ENCODE measurements at regions not wholly inside any gene's neighbourhood (a gene's known extent, or its start where the extent isn't known, plus 50 kb on each side); places are given as distances from the start of the nearest gene placed in this dataset.

DNA sequence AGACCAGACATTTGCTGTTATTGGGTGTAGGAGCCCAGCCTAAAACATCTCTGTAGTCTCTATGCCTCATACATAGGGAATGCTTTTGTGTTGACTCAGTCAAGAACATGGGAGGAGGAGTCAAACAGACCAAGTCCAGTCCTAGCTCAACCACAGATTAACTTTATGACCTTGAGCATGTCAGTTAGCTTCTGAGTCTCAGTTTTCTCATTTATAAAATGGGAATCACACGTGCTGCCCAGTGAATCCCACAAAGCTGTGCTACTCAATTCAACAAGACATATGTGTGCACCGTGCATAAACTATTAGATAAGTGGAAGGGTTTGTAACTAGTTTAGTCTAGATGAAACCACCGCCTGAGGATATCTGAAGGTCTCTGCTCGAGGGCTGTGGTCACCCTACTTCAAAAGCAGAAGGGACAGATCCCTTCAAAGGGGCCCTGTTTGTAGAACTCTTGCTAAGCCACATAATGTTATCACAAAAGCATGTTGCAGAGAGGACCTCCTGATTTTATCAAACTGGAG, 109.5 kb upstream of the NFIA start:
- H3K36me3 ChIP-seq (ENCODE audit: insufficient read depth, insufficient read length, low read length): no peaks in the 10 kb centered on the region
- TF ChIP-seq SUZ12 (IDR thresholded peaks at IDR 0.05; ENCODE audit: extremely low read depth, insufficient read depth, insufficient read length) (no peak), ZNF274 (IDR thresholded peaks at IDR 0.05; ENCODE audit: low read depth, low read length) (no peak), YY1 (IDR thresholded peaks at IDR 0.05; ENCODE audit: insufficient read depth, insufficient read length) (no peak)
- no peak overlapping the region for H3K9ac ChIP-seq (ENCODE audit: insufficient read length, low read depth)
- DNase-seq (ENCODE audit: low read depth, low spot score): no peak
- H3K27me3 ChIP-seq (ENCODE audit: insufficient read depth, insufficient read length): peaks cover 5% of the 10 kb centered on the region
- H3K9me3 ChIP-seq (ENCODE audit: insufficient read depth, low read length): no peaks in the 10 kb centered on the region
- peaks cover 3% of the 10 kb centered on the region for H3K4me1 ChIP-seq (ENCODE audit: insufficient read depth, insufficient read length)
- no peak overlapping the region for H3K4me3 ChIP-seq (ENCODE audit: insufficient read length, low read depth)

DNA sequence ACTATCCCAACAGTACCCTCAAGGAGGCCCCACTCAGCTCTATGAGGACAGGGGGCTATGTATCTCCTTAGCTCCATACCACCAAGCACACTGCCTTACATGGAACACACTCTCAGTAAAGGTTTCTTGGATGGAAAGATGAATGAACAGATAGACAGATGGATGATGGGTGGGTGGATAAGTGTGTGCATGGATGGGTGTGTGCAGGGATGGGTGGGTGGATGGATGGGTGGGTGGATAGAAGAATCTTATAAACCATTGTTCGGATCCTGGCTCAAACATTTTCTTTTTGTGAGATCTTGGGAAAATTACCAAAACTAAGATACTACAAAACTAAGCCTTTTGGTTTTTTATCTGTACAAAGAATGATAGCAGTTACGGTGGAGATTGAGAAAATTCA, 111.0 kb upstream of the NFIA start:
- no peak for DNase-seq (ENCODE audit: low read depth, low spot score)
- H3K9ac ChIP-seq (ENCODE audit: insufficient read length, low read depth): no peak overlapping the region
- no peaks in the 10 kb centered on the region for H3K36me3 ChIP-seq (ENCODE audit: insufficient read depth, insufficient read length, low read length)
- H3K4me1 ChIP-seq (ENCODE audit: insufficient read depth, insufficient read length): peaks cover 3% of the 10 kb centered on the region
- TF ChIP-seq SUZ12 (IDR thresholded peaks at IDR 0.05; ENCODE audit: extremely low read depth, insufficient read depth, insufficient read length): no peak
- no peak for TF ChIP-seq ZNF274 (IDR thresholded peaks at IDR 0.05; ENCODE audit: low read depth, low read length)
- no peak for TF ChIP-seq YY1 (IDR thresholded peaks at IDR 0.05; ENCODE audit: insufficient read depth, insufficient read length)
- H3K27me3 ChIP-seq (ENCODE audit: insufficient read depth, insufficient read length): peaks cover 5% of the 10 kb centered on the region
- peaks cover 11% of the 10 kb centered on the region; the same call in 1 of the 2 replicates for H3K9me3 ChIP-seq (ENCODE audit: insufficient read depth, low read length)
- no peak overlapping the region for H3K4me3 ChIP-seq (ENCODE audit: insufficient read length, low read depth)

DNA sequence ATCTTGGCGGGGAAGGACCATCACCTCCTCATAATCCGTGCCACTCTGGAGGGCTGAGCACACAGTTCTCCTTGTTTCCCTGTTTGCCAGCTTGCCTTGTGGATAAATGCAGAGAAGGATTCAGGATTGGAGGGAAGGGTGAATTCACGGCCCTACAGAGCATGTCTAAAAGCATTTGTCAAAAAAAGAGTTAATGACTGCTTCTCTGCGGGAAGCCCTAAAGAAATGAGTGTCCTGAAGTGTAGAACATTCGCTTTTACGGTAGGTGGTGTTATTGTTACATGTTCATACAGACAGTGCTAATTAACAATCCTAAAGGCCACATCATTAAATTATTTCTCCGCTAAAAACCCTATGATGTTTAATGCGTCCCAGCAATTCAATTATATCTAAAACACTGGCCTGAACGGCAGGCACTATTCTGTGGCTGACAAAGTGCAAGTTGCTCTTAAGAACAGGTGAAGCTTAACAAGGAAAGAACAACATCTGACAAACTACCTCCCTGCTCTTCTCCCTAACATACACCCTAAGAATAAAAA, 112.3 kb upstream of the NFIA start:
- no peak for DNase-seq (ENCODE audit: low read depth, low spot score)

DNA sequence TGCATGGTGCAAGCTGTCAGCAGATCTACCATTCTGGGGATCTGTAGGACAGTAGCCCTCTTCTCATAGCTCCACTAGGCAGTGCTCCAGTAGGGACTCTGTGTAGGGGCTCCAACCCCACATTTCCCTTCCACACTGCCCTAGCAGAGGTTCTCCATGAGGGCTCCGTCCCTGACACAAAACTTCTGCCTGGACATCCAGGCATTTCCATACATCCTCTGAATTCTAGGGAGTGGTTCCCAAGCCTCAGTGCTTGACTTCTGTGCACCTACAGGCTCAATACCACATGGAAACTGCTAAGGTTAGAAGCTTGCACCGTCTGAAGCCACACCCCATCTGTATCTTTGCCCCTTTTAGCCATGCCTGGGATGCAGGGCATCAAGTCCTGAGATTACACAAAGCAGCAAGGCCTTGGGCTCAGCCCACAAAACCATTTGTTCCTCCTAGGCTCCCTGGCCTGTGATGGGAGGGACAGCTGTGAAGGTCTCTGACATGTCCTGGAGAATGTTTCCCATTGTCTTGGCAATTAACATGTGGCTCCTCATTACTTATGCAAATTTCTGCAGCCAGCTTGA, 117.0 kb upstream of the NFIA start:
- Histone ChIP-seq H3K4me1 (ENCODE audit: insufficient read depth, insufficient read length) (no peaks in the 10 kb centered on the region), H3K9ac (ENCODE audit: insufficient read length, low read depth) (no peak overlapping the region), H3K9me3 (ENCODE audit: insufficient read depth, low read length) (peaks cover 35% of the 10 kb centered on the region), H3K4me3 (ENCODE audit: insufficient read length, low read depth) (no peak overlapping the region), H3K36me3 (ENCODE audit: insufficient read depth, insufficient read length, low read length) (no peaks in the 10 kb centered on the region), H3K27me3 (ENCODE audit: insufficient read depth, insufficient read length) (no peaks in the 10 kb centered on the region)
- DNase-seq (ENCODE audit: low read depth, low spot score): no peak
- TF ChIP-seq SUZ12 (IDR thresholded peaks at IDR 0.05; ENCODE audit: extremely low read depth, insufficient read depth, insufficient read length) (no peak), YY1 (IDR thresholded peaks at IDR 0.05; ENCODE audit: insufficient read depth, insufficient read length) (no peak), ZNF274 (IDR thresholded peaks at IDR 0.05; ENCODE audit: low read depth, low read length) (no peak)

More for the DNA sequence above, 112.3 kb upstream of the NFIA start:
- TF ChIP-seq SUZ12 (IDR thresholded peaks at IDR 0.05; ENCODE audit: extremely low read depth, insufficient read depth, insufficient read length): no peak
- no peak for TF ChIP-seq YY1 (IDR thresholded peaks at IDR 0.05; ENCODE audit: insufficient read depth, insufficient read length)
- no peak for TF ChIP-seq ZNF274 (IDR thresholded peaks at IDR 0.05; ENCODE audit: low read depth, low read length)
- Histone ChIP-seq H3K9me3 (ENCODE audit: insufficient read depth, low read length) (peaks cover 20% of the 10 kb centered on the region), H3K36me3 (ENCODE audit: insufficient read depth, insufficient read length, low read length) (no peaks in the 10 kb centered on the region), H3K27me3 (ENCODE audit: insufficient read depth, insufficient read length) (peaks cover 5% of the 10 kb centered on the region), H3K4me3 (ENCODE audit: insufficient read length, low read depth) (no peak overlapping the region), H3K4me1 (ENCODE audit: insufficient read depth, insufficient read length) (peaks cover 3% of the 10 kb centered on the region), H3K9ac (ENCODE audit: insufficient read length, low read depth) (no peak overlapping the region)

DNA sequence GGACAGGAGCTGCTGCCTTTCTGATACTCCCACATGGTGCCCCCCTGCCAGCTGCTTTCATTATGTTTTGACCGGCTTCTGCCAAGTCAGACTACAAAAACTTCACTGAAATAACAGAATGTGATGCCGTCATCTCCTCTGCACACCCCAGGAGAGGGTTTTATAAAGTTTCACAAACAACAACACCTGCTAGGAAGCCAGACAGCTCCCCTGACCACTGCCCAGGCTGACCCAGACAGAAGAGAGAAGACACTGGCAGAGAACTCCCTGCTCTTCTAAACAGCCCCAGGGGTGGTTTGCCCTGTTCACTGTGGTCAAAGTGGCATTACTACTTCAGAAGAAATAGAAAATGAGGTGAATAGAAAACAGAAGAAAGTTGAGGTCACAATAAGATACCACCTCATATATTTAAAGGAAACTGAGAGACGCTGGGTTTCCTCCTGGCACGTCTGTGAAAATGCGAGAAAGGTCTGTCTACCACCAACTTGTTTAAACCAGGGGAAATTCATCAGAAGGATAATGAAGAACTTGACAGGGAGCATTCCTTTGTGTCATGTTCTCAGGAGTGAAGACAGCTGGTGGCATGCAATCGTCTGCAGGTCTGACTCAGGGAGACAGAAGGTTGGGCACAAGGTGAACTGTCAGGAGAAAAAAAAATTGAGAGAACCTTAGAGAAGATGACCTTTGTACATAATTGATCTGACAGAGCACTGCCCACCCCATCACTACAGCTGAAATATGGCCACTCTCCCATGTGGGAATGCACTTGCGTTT, 119.0 kb upstream of the NFIA start:
- no peak for TF ChIP-seq YY1 (IDR thresholded peaks at IDR 0.05; ENCODE audit: insufficient read depth, insufficient read length)
- no peak for TF ChIP-seq SUZ12 (IDR thresholded peaks at IDR 0.05; ENCODE audit: extremely low read depth, insufficient read depth, insufficient read length)
- H3K4me3 ChIP-seq (ENCODE audit: insufficient read length, low read depth): no peak overlapping the region
- H3K4me1 ChIP-seq (ENCODE audit: insufficient read depth, insufficient read length): no peaks in the 10 kb centered on the region
- no peaks in the 10 kb centered on the region for H3K27me3 ChIP-seq (ENCODE audit: insufficient read depth, insufficient read length)
- no peak for DNase-seq (ENCODE audit: low read depth, low spot score)
- H3K36me3 ChIP-seq (ENCODE audit: insufficient read depth, insufficient read length, low read length): no peaks in the 10 kb centered on the region
- H3K9me3 ChIP-seq (ENCODE audit: insufficient read depth, low read length): peaks cover 35% of the 10 kb centered on the region
- no peak overlapping the region for H3K9ac ChIP-seq (ENCODE audit: insufficient read length, low read depth)

DNA sequence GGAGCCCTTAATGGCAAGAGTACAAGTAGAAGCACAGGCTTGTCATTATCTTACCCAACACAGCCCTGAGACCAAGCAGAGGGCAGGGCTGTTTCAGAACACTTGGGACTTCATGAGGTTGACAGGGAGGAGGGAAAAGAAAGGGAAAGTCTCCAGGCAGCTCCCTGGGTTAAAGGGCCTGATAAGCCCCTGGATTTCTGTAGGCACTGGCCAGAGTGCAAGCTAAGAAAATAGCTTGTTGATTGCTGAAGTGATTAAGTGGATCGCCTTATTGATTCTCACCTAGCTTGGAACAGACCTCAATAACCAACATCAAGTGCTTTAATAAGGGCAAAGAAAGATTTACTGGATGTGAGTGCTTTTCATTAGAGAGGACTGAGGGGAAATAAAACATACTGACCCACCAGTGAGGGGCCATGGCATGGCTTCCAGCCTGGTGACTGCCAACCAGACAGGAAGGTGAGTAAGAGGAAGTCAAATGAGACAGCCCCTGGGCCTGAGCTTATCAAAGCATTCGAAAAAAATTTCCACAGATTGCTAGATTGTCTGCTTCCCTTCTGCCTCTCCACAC, 121.4 kb upstream of the NFIA start:
- no peaks in the 10 kb centered on the region for H3K27me3 ChIP-seq (ENCODE audit: insufficient read depth, insufficient read length)
- peaks cover 24% of the 10 kb centered on the region for H3K9me3 ChIP-seq (ENCODE audit: insufficient read depth, low read length)
- DNase-seq (ENCODE audit: low read depth, low spot score): no peak
- H3K4me1 ChIP-seq (ENCODE audit: insufficient read depth, insufficient read length): no peaks in the 10 kb centered on the region
- no peak for TF ChIP-seq ZNF274 (IDR thresholded peaks at IDR 0.05; ENCODE audit: low read depth, low read length)
- no peak for TF ChIP-seq YY1 (IDR thresholded peaks at IDR 0.05; ENCODE audit: insufficient read depth, insufficient read length)
- no peak for TF ChIP-seq SUZ12 (IDR thresholded peaks at IDR 0.05; ENCODE audit: extremely low read depth, insufficient read depth, insufficient read length)
- no peaks in the 10 kb centered on the region for H3K36me3 ChIP-seq (ENCODE audit: insufficient read depth, insufficient read length, low read length)
- no peak overlapping the region for H3K9ac ChIP-seq (ENCODE audit: insufficient read length, low read depth)
- H3K4me3 ChIP-seq (ENCODE audit: insufficient read length, low read depth): no peak overlapping the region

DNA sequence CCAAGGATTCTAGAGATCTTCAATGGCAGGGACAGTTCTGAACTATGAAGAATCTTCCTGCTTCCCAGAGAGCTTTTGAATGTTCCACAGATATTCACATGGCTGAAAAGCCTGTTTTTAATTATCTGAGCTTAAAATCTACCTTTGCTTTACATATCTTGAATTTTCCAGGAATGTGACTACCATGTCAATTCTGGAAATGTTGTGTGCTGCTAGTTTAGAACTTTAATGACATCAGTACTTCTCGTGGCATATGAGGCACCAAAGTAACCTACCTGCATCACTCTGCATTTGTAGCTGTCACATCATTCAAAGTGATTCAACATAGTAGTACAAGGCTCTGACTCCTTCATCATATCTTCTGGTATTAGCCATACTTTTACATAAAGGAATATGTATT, 122.7 kb upstream of the NFIA start:
- no peak for DNase-seq (ENCODE audit: low read depth, low spot score)
- Histone ChIP-seq H3K4me3 (ENCODE audit: insufficient read length, low read depth) (no peak overlapping the region), H3K27me3 (ENCODE audit: insufficient read depth, insufficient read length) (no peaks in the 10 kb centered on the region), H3K36me3 (ENCODE audit: insufficient read depth, insufficient read length, low read length) (no peaks in the 10 kb centered on the region), H3K9me3 (ENCODE audit: insufficient read depth, low read length) (peaks cover 22% of the 10 kb centered on the region), H3K4me1 (ENCODE audit: insufficient read depth, insufficient read length) (no peaks in the 10 kb centered on the region), H3K9ac (ENCODE audit: insufficient read length, low read depth) (no peak overlapping the region)
- TF ChIP-seq SUZ12 (IDR thresholded peaks at IDR 0.05; ENCODE audit: extremely low read depth, insufficient read depth, insufficient read length): no peak
- no peak for TF ChIP-seq YY1 (IDR thresholded peaks at IDR 0.05; ENCODE audit: insufficient read depth, insufficient read length)
- no peak for TF ChIP-seq ZNF274 (IDR thresholded peaks at IDR 0.05; ENCODE audit: low read depth, low read length)
